Neural crest cell (in vitro differentiated cells): ENCODE measurements at regions not wholly inside any gene's neighbourhood (a gene's known extent, or its start where the extent isn't known, plus 50 kb on each side); places are given as distances from the start of the nearest gene placed in this dataset.
A peak's percentile ranks its signal among the peaks of the same experiment; 100 is the strongest.

ENCODE experiments used
- DNase-seq: peaks from one replicate; pipeline ENCODE4 v3.0.0; 2021; ENCODE audit warnings: low read depth, mixed read lengths, low spot score
- H3K27ac Mint-ChIP-seq: one replicate; pipeline ENCODE4 v1.8.0; 2021; ENCODE audit warnings: mild to moderate bottlenecking, mixed read lengths; ENCODE audit not compliant: unreplicated experiment
- H3K27me3 Mint-ChIP-seq: 2 replicates; pipeline ENCODE4 v1.8.0; 2021; ENCODE audit warnings: low read depth, mild to moderate bottlenecking, mixed read lengths
- H3K36me3 Mint-ChIP-seq: 2 replicates; pipeline ENCODE4 v1.8.0; 2021; ENCODE audit warnings: low read depth, mild to moderate bottlenecking, mixed read lengths
- H3K4me1 Mint-ChIP-seq: 2 replicates; pipeline ENCODE4 v1.8.0; 2021; ENCODE audit warnings: mixed read lengths
- H3K4me3 Mint-ChIP-seq: one replicate; pipeline ENCODE4 v1.8.0; 2021; ENCODE audit warnings: mild to moderate bottlenecking, mixed read lengths
- H3K9me3 Mint-ChIP-seq: 2 replicates; pipeline ENCODE4 v1.8.0; 2021; ENCODE audit warnings: mixed read lengths
- CTCF ChIP-seq: fragments of 200-600 bp; sonication (generic); conservative IDR thresholded peaks from 2 replicates; pipeline ENCODE4 v1.5.0; 2021; ENCODE audit warnings: antibody characterized with exemption, mild to moderate bottlenecking

GRCh38 chr7:136594739-136595144 lies 273.7 kb upstream of the CHRM2 start:
- no peak for DNase-seq
- TF ChIP-seq CTCF: no peak
- Mint-ChIP-seq H3K27ac (peak overlapping the region; percentile 13), H3K4me1 (peaks cover 6% of the 10 kb centered on the region), H3K36me3 (no peaks in the 10 kb centered on the region), H3K4me3 (no peak overlapping the region), H3K27me3 (no peaks in the 10 kb centered on the region), H3K9me3 (peaks cover 4% of the 10 kb centered on the region)

GRCh38 chr7:136588216-136588615 lies 280.2 kb upstream of the CHRM2 start:
- Mint-ChIP-seq H3K4me1 (no peaks in the 10 kb centered on the region), H3K27me3 (no peaks in the 10 kb centered on the region), H3K9me3 (peaks cover 4% of the 10 kb centered on the region), H3K36me3 (no peaks in the 10 kb centered on the region), H3K27ac (no peak overlapping the region), H3K4me3 (no peak overlapping the region)
- no peak for DNase-seq
- TF ChIP-seq CTCF: no peak

GRCh38 chr7:136585954-136586670 lies 282.3 kb upstream of the CHRM2 start:
- H3K36me3 Mint-ChIP-seq: no peaks in the 10 kb centered on the region
- peaks cover 4% of the 10 kb centered on the region for H3K9me3 Mint-ChIP-seq
- no peaks in the 10 kb centered on the region for H3K27me3 Mint-ChIP-seq
- TF ChIP-seq CTCF: no peak
- DNase-seq: no peak
- H3K27ac Mint-ChIP-seq: no peak overlapping the region
- no peak overlapping the region for H3K4me3 Mint-ChIP-seq
- H3K4me1 Mint-ChIP-seq: no peaks in the 10 kb centered on the region

- H3K9me3 Mint-ChIP-seq: peaks cover 9% of the 10 kb centered on the region
- no peak for DNase-seq
- no peaks in the 10 kb centered on the region for H3K27me3 Mint-ChIP-seq
- H3K4me1 Mint-ChIP-seq: no peaks in the 10 kb centered on the region
- H3K4me3 Mint-ChIP-seq: no peak overlapping the region
- peaks cover 4% of the 10 kb centered on the region for H3K36me3 Mint-ChIP-seq
- no peak for TF ChIP-seq CTCF
- no peak overlapping the region for H3K27ac Mint-ChIP-seq
Measured at GRCh38 chr7:136566491-136566890, 302.0 kb upstream of the CHRM2 start.

GRCh38 chr7:136555933-136556332 lies 312.5 kb upstream of the CHRM2 start:
- H3K9me3 Mint-ChIP-seq: no peaks in the 10 kb centered on the region
- no peaks in the 10 kb centered on the region for H3K36me3 Mint-ChIP-seq
- DNase-seq: no peak
- no peak overlapping the region for H3K4me3 Mint-ChIP-seq
- H3K27me3 Mint-ChIP-seq: no peaks in the 10 kb centered on the region
- H3K27ac Mint-ChIP-seq: no peak overlapping the region
- peaks cover 9% of the 10 kb centered on the region for H3K4me1 Mint-ChIP-seq
- TF ChIP-seq CTCF: no peak
